BJ (cell line): ENCODE measurements at regions not wholly inside any gene's neighbourhood (a gene's known extent, or its start where the extent isn't known, plus 50 kb on each side); places are given as distances from the start of the nearest gene placed in this dataset.

Experiments used
- CTCF ChIA-PET: fragments of 350-600 bp; formaldehyde crosslinking; extraction: SDS; loops from one replicate; lab custom pipeline; 2021; ENCODE audit warnings: antibody characterized with exemption, inconsistent platforms; lab: Yijun Ruan, JAX
- POLR2A ChIA-PET: fragments of 300-600 bp; sonication (Branson Sonifier 250); formaldehyde crosslinking; extraction: SDS; loops from one replicate; lab custom pipeline; 2021; ENCODE audit warnings: antibody characterized with exemption; lab: Charles Lee
- DNase-seq: peaks from one replicate; pipeline ENCODE4 v3.0.0-alpha.2; 2011; ENCODE audit warnings: low read depth
- H3K27me3 ChIP-seq: 2 replicates; pipeline ENCODE4 v1.6.0; 2011; ENCODE audit warnings: low read length; ENCODE audit not compliant: control insufficient read depth, insufficient read depth
- H3K36me3 ChIP-seq: 2 replicates; pipeline ENCODE4 v1.5.1; 2011; ENCODE audit warnings: low read length; ENCODE audit not compliant: control insufficient read depth, insufficient read depth
- H3K4me3 ChIP-seq: 2 replicates; pipeline ENCODE4 v1.5.1; 2011; ENCODE audit warnings: low read depth, mild to moderate bottlenecking, control low read depth, low read length
- TF ChIP-seq, protein P1 (sequence below): IDR thresholded peaks from 2 replicates; pipeline ENCODE4 v1.5.1; 2011; ENCODE audit warnings: low read depth, mild to moderate bottlenecking, control low read depth, inconsistent platforms, low read length, moderate library complexity; ENCODE audit not compliant: insufficient read depth

DNA sequence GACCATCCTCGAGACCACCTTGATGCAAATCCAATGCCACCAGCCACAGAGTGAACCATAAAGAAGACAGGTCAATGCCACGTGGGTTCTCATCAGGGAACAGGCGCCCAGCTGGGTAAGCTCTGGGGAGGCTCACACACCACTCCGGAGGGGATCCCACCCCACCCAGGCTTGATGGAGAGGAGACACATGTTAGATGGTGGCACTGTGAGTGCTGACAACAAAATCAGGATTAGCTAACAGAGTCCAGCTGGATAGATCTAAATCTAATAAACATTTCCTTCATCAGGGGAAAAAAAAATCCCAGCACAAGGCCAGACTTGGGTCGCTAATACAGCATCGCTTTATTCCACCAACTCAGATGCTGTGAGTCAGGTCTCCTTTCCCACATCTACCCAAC is 132.2 kb upstream of the TNR start:
- H3K27me3 ChIP-seq = no peaks in the 10 kb centered on the region; the same call in 1 of the 2 replicates
- no peaks in the 10 kb centered on the region for H3K36me3 ChIP-seq
- H3K4me3 ChIP-seq = no peak overlapping the region
- DNase-seq = no peak
- ChIA-PET POLR2A (no interaction called here), CTCF (interaction anchor here (1.1 to 1.5 kb wide), 2 partner anchors 13 to 25 kb away, joined by 3 to 5 read pairs; no protein-coding TSS in a partner anchor)
- TF ChIP-seq, protein P1, sequence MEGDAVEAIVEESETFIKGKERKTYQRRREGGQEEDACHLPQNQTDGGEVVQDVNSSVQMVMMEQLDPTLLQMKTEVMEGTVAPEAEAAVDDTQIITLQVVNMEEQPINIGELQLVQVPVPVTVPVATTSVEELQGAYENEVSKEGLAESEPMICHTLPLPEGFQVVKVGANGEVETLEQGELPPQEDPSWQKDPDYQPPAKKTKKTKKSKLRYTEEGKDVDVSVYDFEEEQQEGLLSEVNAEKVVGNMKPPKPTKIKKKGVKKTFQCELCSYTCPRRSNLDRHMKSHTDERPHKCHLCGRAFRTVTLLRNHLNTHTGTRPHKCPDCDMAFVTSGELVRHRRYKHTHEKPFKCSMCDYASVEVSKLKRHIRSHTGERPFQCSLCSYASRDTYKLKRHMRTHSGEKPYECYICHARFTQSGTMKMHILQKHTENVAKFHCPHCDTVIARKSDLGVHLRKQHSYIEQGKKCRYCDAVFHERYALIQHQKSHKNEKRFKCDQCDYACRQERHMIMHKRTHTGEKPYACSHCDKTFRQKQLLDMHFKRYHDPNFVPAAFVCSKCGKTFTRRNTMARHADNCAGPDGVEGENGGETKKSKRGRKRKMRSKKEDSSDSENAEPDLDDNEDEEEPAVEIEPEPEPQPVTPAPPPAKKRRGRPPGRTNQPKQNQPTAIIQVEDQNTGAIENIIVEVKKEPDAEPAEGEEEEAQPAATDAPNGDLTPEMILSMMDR = no peak

- no peaks in the 10 kb centered on the region for H3K36me3 ChIP-seq
- DNase-seq = no peak
- POLR2A ChIA-PET = no interaction called here
- CTCF ChIA-PET = no interaction called here
- H3K27me3 ChIP-seq = no peaks in the 10 kb centered on the region; the same call in 1 of the 2 replicates
- no peak overlapping the region for H3K4me3 ChIP-seq
- TF ChIP-seq, protein P1 = no peak
Observed at GRCh38 chr1:175874081-175874480, 130.7 kb upstream of the TNR start.

DNA sequence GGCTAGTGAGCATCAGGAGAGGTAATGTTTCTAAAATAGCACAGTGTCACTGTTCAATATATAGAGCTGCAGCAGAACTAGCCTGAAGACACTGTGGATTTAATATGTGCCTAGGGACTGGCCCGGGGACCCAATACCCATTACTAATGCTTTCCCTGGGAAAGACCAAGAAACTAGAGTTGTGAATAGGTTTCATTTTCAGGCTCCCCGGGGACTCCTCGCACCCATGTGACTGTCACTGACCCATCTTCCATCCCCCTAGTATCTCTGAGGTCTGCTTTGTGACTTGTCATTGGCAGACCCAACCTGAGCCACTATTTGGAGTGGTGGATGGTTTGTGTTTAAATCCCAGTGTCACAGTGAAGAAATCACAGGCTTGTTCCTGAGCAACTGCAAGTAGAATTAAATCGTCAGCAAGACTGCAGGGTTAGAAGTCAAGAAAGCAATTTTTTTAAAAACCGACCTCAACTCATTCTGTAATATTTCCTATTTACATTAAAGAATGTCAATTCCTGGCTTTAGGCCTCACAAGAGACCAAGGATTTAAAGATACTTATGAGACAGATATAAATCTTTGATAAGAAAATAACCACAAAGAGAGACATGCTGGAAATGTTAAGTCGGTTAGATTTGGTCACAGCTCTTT is 130.0 kb upstream of the TNR start:
- Histone ChIP-seq H3K36me3 (no peaks in the 10 kb centered on the region), H3K27me3 (no peaks in the 10 kb centered on the region), H3K4me3 (no peak overlapping the region)
- CTCF ChIA-PET = interaction anchor here (0.6 kb wide), 1 partner anchor 206 kb away, joined by 3 read pairs; no protein-coding TSS in a partner anchor
- TF ChIP-seq, protein P1 = no peak
- POLR2A ChIA-PET = no interaction called here
- no peak for DNase-seq

DNA sequence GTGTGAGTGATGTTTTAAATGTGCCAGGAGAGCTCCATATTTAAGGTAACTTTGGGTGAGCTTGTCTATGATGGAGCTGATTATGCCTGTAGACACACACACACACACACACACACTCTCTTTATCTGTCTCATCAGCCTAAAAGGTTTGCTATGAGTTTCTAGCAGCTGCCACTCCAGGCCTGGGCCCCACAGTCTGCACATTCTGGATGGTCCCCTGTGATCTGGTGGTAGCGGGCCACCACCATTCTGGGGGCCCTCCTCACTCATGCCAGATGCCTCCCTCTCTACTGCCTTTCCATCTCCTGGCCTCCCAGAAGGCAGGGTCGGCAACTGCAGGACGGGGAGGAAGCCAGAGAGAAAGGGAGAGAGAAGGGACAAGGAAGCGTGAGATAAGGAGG is 129.2 kb upstream of the TNR start:
- TF ChIP-seq, protein P1 = no peak
- Histone ChIP-seq H3K27me3 (no peaks in the 10 kb centered on the region), H3K4me3 (no peak overlapping the region), H3K36me3 (no peaks in the 10 kb centered on the region)
- no peak for DNase-seq
- ChIA-PET POLR2A (no interaction called here), CTCF (no interaction called here)

- ChIA-PET POLR2A (no interaction called here), CTCF (no interaction called here)
- no peak for DNase-seq
- no peak overlapping the region for H3K4me3 ChIP-seq
- TF ChIP-seq, protein P1 = no peak
- no peaks in the 10 kb centered on the region for H3K27me3 ChIP-seq
- H3K36me3 ChIP-seq = no peaks in the 10 kb centered on the region
Observed at GRCh38 chr1:175871647-175872046, 128.3 kb upstream of the TNR start.
